Brain microvascular endothelial cell (primary cell): ENCODE measurements at regions not wholly inside any gene's neighbourhood (a gene's known extent, or its start where the extent isn't known, plus 50 kb on each side); places are given as distances from the start of the nearest gene placed in this dataset.

ENCODE experiments used
- DNase-seq: peaks from one replicate; pipeline ENCODE4 v3.0.0-alpha.2; 2020
- H3K27ac ChIP-seq: fragments of 250-450 bp; sonication (Bioruptor Pico); 2 replicates; pipeline ENCODE4 v1.5.1; 2020; ENCODE audit warnings: mild to moderate bottlenecking, moderate library complexity
- H3K27me3 ChIP-seq: fragments of 250-450 bp; sonication (Bioruptor Pico); replicated peaks from 2 replicates; pipeline ENCODE4 v1.5.1; 2020; ENCODE audit warnings: mild to moderate bottlenecking
- H3K36me3 ChIP-seq: fragments of 250-450 bp; sonication (Bioruptor Pico); replicated peaks from 2 replicates; pipeline ENCODE4 v1.5.1; 2020; ENCODE audit warnings: mild to moderate bottlenecking
- H3K4me3 ChIP-seq: 2 replicates; pipeline ENCODE4 v1.5.1; 2011; ENCODE audit warnings: low read depth, mild to moderate bottlenecking, control low read depth, low read length, moderate library complexity
- CTCF ChIP-seq: IDR thresholded peaks from 2 replicates; pipeline ENCODE4 v1.5.1; 2011; ENCODE audit warnings: low read depth, mild to moderate bottlenecking, moderate library complexity, low read length, control low read depth, inconsistent platforms; ENCODE audit errors: missing control alignments
- in situ Hi-C: cut with HindIII; loops from 2 replicates; pipeline ENCODE4 v1.10.0; 2017; ENCODE audit warnings: low sequenced_read_pairs, low pct_ligation_motif_present

GRCh38 chr2:8456151-8457091 lies 225.4 kb upstream of the ID2 start:
- in situ Hi-C loops: no loop called here
- H3K36me3 ChIP-seq: no peaks in the 10 kb centered on the region
- no peak for DNase-seq
- no peak overlapping the region for H3K4me3 ChIP-seq
- TF ChIP-seq CTCF: no peak
- no peak overlapping the region for H3K27ac ChIP-seq
- peaks cover 11% of the 10 kb centered on the region for H3K27me3 ChIP-seq

GRCh38 chr2:8457092-8457481 lies 224.8 kb upstream of the ID2 start:
- H3K27ac ChIP-seq: no peak overlapping the region
- in situ Hi-C loops: no loop called here
- TF ChIP-seq CTCF: no peak

GRCh38 chr2:8457699-8458502 lies 224.0 kb upstream of the ID2 start:
- peaks cover 11% of the 10 kb centered on the region for H3K27me3 ChIP-seq
- no peak for TF ChIP-seq CTCF
- in situ Hi-C loops: no loop called here
- H3K27ac ChIP-seq: no peak overlapping the region
- H3K36me3 ChIP-seq: no peaks in the 10 kb centered on the region
- DNase-seq: no peak
- H3K4me3 ChIP-seq: no peak overlapping the region

More at GRCh38 chr2:8457092-8457481, 224.8 kb upstream of the ID2 start:
- H3K4me3 ChIP-seq: no peak overlapping the region
- H3K36me3 ChIP-seq: no peaks in the 10 kb centered on the region
- peaks cover 11% of the 10 kb centered on the region for H3K27me3 ChIP-seq
- DNase-seq: no peak

- H3K27me3 ChIP-seq: peaks cover 11% of the 10 kb centered on the region
- no peaks in the 10 kb centered on the region for H3K36me3 ChIP-seq
- in situ Hi-C loops: no loop called here
- no peak overlapping the region for H3K4me3 ChIP-seq
- no peak for DNase-seq
- H3K27ac ChIP-seq: no peak overlapping the region
- no peak for TF ChIP-seq CTCF
Observed at GRCh38 chr2:8458503-8459459, 223.1 kb upstream of the ID2 start.

GRCh38 chr2:8459474-8459873 lies 222.4 kb upstream of the ID2 start:
- TF ChIP-seq CTCF: no peak
- DNase-seq: no peak
- no peak overlapping the region for H3K27ac ChIP-seq
- in situ Hi-C loops: no loop called here
- no peaks in the 10 kb centered on the region for H3K36me3 ChIP-seq
- H3K27me3 ChIP-seq: peaks cover 11% of the 10 kb centered on the region
- H3K4me3 ChIP-seq: no peak overlapping the region
